ENCODE measurements at regions not wholly inside any gene's neighbourhood (a gene's known extent, or its start where the extent isn't known, plus 50 kb on each side); places are given as distances from the start of the nearest gene placed in this dataset.
A peak's percentile ranks its signal among the peaks of the same experiment; 100 is the strongest.

DNA sequence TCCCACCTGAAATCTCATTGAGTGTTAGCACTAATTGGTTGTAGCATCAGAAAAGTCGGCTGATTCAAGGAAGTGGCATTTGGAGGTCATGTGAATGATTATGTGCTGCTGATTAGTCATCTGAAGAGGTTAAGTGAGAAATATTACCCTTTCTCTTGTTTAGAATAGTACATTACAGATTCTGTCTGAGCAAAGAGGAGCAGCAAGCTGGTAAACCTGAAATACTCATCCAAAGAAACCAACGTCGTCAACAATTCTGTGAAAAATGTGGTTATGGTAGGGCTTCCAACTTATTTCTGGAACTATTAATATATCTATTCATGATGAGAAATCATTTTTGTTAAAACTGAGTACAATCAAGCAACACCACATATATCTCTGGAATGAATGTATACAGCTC is 1024.9 kb downstream of the TUSC7 start:
- Mint-ChIP-seq H3K36me3 (ENCODE audit: low read depth, unreplicated experiment) (no peaks in the 10 kb centered on the region), H3K9me3 (ENCODE audit: unreplicated experiment) (no peaks in the 10 kb centered on the region), H3K4me1 (ENCODE audit: low read depth, unreplicated experiment) (peaks cover 15% of the 10 kb centered on the region), H3K27me3 (ENCODE audit: low read depth, unreplicated experiment) (peaks cover 5% of the 10 kb centered on the region), H3K27ac (ENCODE audit: unreplicated experiment) (no peak overlapping the region), H3K4me3 (ENCODE audit: unreplicated experiment) (no peak overlapping the region)
- H3K4me1 ChIP-seq (ENCODE audit: insufficient read depth, low read length) = peaks cover 22% of the 10 kb centered on the region
- no peaks in the 10 kb centered on the region for H4K20me1 ChIP-seq (ENCODE audit: insufficient read depth, low read length)
- no peak for TF ChIP-seq EZH2 (IDR thresholded peaks at IDR 0.05; ENCODE audit: insufficient read depth, low read length)
- TF ChIP-seq, protein P1, sequence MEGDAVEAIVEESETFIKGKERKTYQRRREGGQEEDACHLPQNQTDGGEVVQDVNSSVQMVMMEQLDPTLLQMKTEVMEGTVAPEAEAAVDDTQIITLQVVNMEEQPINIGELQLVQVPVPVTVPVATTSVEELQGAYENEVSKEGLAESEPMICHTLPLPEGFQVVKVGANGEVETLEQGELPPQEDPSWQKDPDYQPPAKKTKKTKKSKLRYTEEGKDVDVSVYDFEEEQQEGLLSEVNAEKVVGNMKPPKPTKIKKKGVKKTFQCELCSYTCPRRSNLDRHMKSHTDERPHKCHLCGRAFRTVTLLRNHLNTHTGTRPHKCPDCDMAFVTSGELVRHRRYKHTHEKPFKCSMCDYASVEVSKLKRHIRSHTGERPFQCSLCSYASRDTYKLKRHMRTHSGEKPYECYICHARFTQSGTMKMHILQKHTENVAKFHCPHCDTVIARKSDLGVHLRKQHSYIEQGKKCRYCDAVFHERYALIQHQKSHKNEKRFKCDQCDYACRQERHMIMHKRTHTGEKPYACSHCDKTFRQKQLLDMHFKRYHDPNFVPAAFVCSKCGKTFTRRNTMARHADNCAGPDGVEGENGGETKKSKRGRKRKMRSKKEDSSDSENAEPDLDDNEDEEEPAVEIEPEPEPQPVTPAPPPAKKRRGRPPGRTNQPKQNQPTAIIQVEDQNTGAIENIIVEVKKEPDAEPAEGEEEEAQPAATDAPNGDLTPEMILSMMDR (IDR thresholded peaks at IDR 0.05; ENCODE audit: insufficient read depth, low read depth, low read length) = no peak
- H3K9ac ChIP-seq (ENCODE audit: low read length) = peak overlapping the region; percentile 55
- no peaks in the 10 kb centered on the region for H3K36me3 ChIP-seq (ENCODE audit: insufficient read depth, low read length)
- no peaks in the 10 kb centered on the region for H3K27me3 ChIP-seq (ENCODE audit: insufficient read depth, low read length)
- no peaks in the 10 kb centered on the region for H3K9me3 ChIP-seq (ENCODE audit: insufficient read depth, low read depth, low read length)
- H3K27ac ChIP-seq (ENCODE audit: low read depth, low read length) = peak overlapping the region; percentile 71
- no peaks in the 10 kb centered on the region for H3K79me2 ChIP-seq (ENCODE audit: insufficient read depth, low read length)
- FAIRE-seq = peak; percentile 90
- peak; percentile 83 for DNase-seq (ENCODE audit: low read depth)
- H3K4me2 ChIP-seq (ENCODE audit: low read length) = peak overlapping the region; percentile 67
- no peak overlapping the region for H2AFZ ChIP-seq (ENCODE audit: low read depth, low read length)
- H3K4me3 ChIP-seq (ENCODE audit: insufficient read depth, low read depth, low read length) = no peak overlapping the region

DNA sequence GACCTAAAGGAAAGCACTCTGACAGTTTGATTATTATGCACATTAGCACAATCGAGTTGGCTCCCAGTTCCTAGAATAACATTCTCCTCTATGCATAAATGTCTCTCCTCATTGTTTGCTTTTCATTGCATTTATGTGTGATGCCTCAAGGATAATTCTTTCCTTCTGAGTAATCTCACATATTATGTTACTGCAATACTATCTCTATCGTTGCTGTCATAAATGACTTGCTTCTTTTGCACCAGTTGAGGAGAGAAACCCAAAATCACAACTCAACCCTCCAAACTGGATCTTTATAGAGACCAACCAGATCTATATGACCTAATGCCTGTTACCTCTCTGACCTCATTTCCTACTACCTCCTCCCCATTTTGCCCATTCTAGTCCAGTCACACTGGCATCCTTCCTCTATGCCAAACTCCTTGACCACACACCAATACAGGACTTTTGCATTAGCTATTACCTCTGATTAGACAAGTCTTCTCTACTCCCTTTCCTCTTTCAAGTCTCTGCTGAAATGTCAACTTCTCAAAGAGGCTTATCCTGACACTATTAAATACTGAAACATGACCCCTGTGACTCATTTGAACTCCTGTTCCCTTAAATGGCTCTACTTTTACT is 1026.0 kb downstream of the TUSC7 start:
- H3K36me3 Mint-ChIP-seq (ENCODE audit: low read depth, unreplicated experiment) = no peaks in the 10 kb centered on the region
- no peaks in the 10 kb centered on the region for H3K9me3 Mint-ChIP-seq (ENCODE audit: unreplicated experiment)
- Histone ChIP-seq H4K20me1 (ENCODE audit: insufficient read depth, low read length) (no peaks in the 10 kb centered on the region), H3K36me3 (ENCODE audit: insufficient read depth, low read length) (no peaks in the 10 kb centered on the region), H2AFZ (ENCODE audit: low read depth, low read length) (no peak overlapping the region), H3K9ac (ENCODE audit: low read length) (no peak overlapping the region), H3K4me3 (ENCODE audit: insufficient read depth, low read depth, low read length) (peak overlapping the region; percentile 14), H3K9me3 (ENCODE audit: insufficient read depth, low read depth, low read length) (no peaks in the 10 kb centered on the region), H3K79me2 (ENCODE audit: insufficient read depth, low read length) (no peaks in the 10 kb centered on the region), H3K27me3 (ENCODE audit: insufficient read depth, low read length) (no peaks in the 10 kb centered on the region), H3K4me2 (ENCODE audit: low read length) (peak overlapping the region; percentile 67), H3K27ac (ENCODE audit: low read depth, low read length) (peak overlapping the region; percentile 71), H3K4me1 (ENCODE audit: insufficient read depth, low read length) (peaks cover 22% of the 10 kb centered on the region)
- H3K4me3 Mint-ChIP-seq (ENCODE audit: unreplicated experiment) = no peak overlapping the region
- DNase-seq (ENCODE audit: low read depth) (peak; percentile 87), FAIRE-seq (peak; percentile 99)
- H3K27ac Mint-ChIP-seq (ENCODE audit: unreplicated experiment) = no peak overlapping the region
- peaks cover 15% of the 10 kb centered on the region for H3K4me1 Mint-ChIP-seq (ENCODE audit: low read depth, unreplicated experiment)
- no peak for TF ChIP-seq EZH2 (IDR thresholded peaks at IDR 0.05; ENCODE audit: insufficient read depth, low read length)
- TF ChIP-seq, protein P1 (IDR thresholded peaks at IDR 0.05; ENCODE audit: insufficient read depth, low read depth, low read length) = no peak
- H3K27me3 Mint-ChIP-seq (ENCODE audit: low read depth, unreplicated experiment) = no peaks in the 10 kb centered on the region

DNA sequence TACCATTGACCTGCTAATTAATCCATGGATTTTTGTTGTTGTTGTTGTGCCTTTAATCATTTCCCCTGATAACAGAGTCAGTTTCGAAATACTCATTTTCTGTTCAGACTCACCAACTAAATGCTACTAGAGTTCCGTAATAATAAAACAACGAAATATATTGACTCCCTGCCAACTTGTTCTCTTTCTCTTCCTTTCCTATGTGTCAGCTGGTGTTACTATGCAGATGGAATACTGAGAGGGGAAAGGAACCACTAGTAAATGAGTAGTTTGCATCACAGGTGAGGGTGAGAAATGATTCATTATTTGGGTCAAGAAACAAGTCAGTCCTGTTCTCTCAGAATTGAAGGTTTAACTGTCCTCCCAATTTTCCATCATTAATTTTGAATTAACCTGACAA is 1027.3 kb downstream of the TUSC7 start:
- Histone ChIP-seq H3K36me3 (ENCODE audit: insufficient read depth, low read length) (no peaks in the 10 kb centered on the region), H2AFZ (ENCODE audit: low read depth, low read length) (no peak overlapping the region), H3K4me3 (ENCODE audit: insufficient read depth, low read depth, low read length) (no peak overlapping the region), H3K27me3 (ENCODE audit: insufficient read depth, low read length) (no peaks in the 10 kb centered on the region), H3K9ac (ENCODE audit: low read length) (no peak overlapping the region), H3K4me2 (ENCODE audit: low read length) (no peak overlapping the region), H3K9me3 (ENCODE audit: insufficient read depth, low read depth, low read length) (no peaks in the 10 kb centered on the region), H3K79me2 (ENCODE audit: insufficient read depth, low read length) (no peaks in the 10 kb centered on the region), H3K4me1 (ENCODE audit: insufficient read depth, low read length) (peaks cover 22% of the 10 kb centered on the region), H3K27ac (ENCODE audit: low read depth, low read length) (no peak overlapping the region), H4K20me1 (ENCODE audit: insufficient read depth, low read length) (no peaks in the 10 kb centered on the region)
- Mint-ChIP-seq H3K27me3 (ENCODE audit: low read depth, unreplicated experiment) (no peaks in the 10 kb centered on the region), H3K27ac (ENCODE audit: unreplicated experiment) (no peak overlapping the region), H3K4me3 (ENCODE audit: unreplicated experiment) (no peak overlapping the region), H3K9me3 (ENCODE audit: unreplicated experiment) (no peaks in the 10 kb centered on the region), H3K4me1 (ENCODE audit: low read depth, unreplicated experiment) (peaks cover 15% of the 10 kb centered on the region), H3K36me3 (ENCODE audit: low read depth, unreplicated experiment) (no peaks in the 10 kb centered on the region)
- FAIRE-seq = no peak
- TF ChIP-seq, protein P1 (IDR thresholded peaks at IDR 0.05; ENCODE audit: insufficient read depth, low read depth, low read length) = no peak
- TF ChIP-seq EZH2 (IDR thresholded peaks at IDR 0.05; ENCODE audit: insufficient read depth, low read length) = no peak
- DNase-seq (ENCODE audit: low read depth) = peak; percentile 29

Data from astrocyte (in vitro differentiated cells and primary cell).